ENCODE measurements at regions not wholly inside any gene's neighbourhood (a gene's known extent, or its start where the extent isn't known, plus 50 kb on each side); places are given as distances from the start of the nearest gene placed in this dataset.

- Histone ChIP-seq H3K4me3 (replicated peaks; ENCODE audit: insufficient read depth, low read length) (no peak overlapping the region), H3K27ac (replicated peaks) (no peak overlapping the region), H3K27me3 (ENCODE audit: insufficient read depth, poor library complexity, severe bottlenecking) (no peaks in the 10 kb centered on the region)
- no peak for DNase-seq (ENCODE audit: low read depth in 1 of 2, low spot score in 1 of 2)
- TF ChIP-seq POLR2AphosphoS5 (IDR thresholded peaks at IDR 0.05; ENCODE audit: low read depth) (no peak), GABPA (IDR thresholded peaks at IDR 0.05; ENCODE audit: low read depth) (no peak), SPI1 (IDR thresholded peaks at IDR 0.05; ENCODE audit: borderline replicate concordance, low read depth) (no peak), CTCF (IDR thresholded peaks at IDR 0.05; ENCODE audit: insufficient read depth, low read length) (no peak), REST (IDR thresholded peaks at IDR 0.05; ENCODE audit: insufficient replicate concordance, low read depth) (no peak)
These were observed 181.7 kb upstream of the DPYD start for GRCh38 chr1:98102345-98103030.

GRCh38 chr1:98101364-98101763 lies 180.5 kb upstream of the DPYD start:
- DNase-seq (ENCODE audit: low read depth in 1 of 2, low spot score in 1 of 2), result no peak
- no peak overlapping the region for H3K4me3 ChIP-seq (replicated peaks; ENCODE audit: insufficient read depth, low read length)
- H3K27me3 ChIP-seq (ENCODE audit: insufficient read depth, poor library complexity, severe bottlenecking), result no peaks in the 10 kb centered on the region
- H3K27ac ChIP-seq (replicated peaks), result no peak overlapping the region
- TF ChIP-seq SPI1 (IDR thresholded peaks at IDR 0.05; ENCODE audit: borderline replicate concordance, low read depth), result no peak
- TF ChIP-seq REST (IDR thresholded peaks at IDR 0.05; ENCODE audit: insufficient replicate concordance, low read depth), result no peak
- TF ChIP-seq CTCF (IDR thresholded peaks at IDR 0.05; ENCODE audit: insufficient read depth, low read length), result no peak
- TF ChIP-seq GABPA (IDR thresholded peaks at IDR 0.05; ENCODE audit: low read depth), result no peak
- TF ChIP-seq POLR2AphosphoS5 (IDR thresholded peaks at IDR 0.05; ENCODE audit: low read depth), result no peak

GRCh38 chr1:98099501-98099900 lies 178.7 kb upstream of the DPYD start:
- H3K4me3 ChIP-seq (replicated peaks; ENCODE audit: insufficient read depth, low read length), result no peak overlapping the region
- no peak overlapping the region for H3K27ac ChIP-seq (replicated peaks)
- H3K27me3 ChIP-seq (ENCODE audit: insufficient read depth, poor library complexity, severe bottlenecking), result no peaks in the 10 kb centered on the region
- DNase-seq (ENCODE audit: low read depth in 1 of 2, low spot score in 1 of 2), result no peak
- TF ChIP-seq POLR2AphosphoS5 (IDR thresholded peaks at IDR 0.05; ENCODE audit: low read depth), result no peak
- no peak for TF ChIP-seq CTCF (IDR thresholded peaks at IDR 0.05; ENCODE audit: insufficient read depth, low read length)
- no peak for TF ChIP-seq REST (IDR thresholded peaks at IDR 0.05; ENCODE audit: insufficient replicate concordance, low read depth)
- TF ChIP-seq GABPA (IDR thresholded peaks at IDR 0.05; ENCODE audit: low read depth), result no peak
- no peak for TF ChIP-seq SPI1 (IDR thresholded peaks at IDR 0.05; ENCODE audit: borderline replicate concordance, low read depth)
